Psoas muscle (tissue), 7 donors: ENCODE measurements at regions not wholly inside any gene's neighbourhood (a gene's known extent, or its start where the extent isn't known, plus 50 kb on each side); places are given as distances from the start of the nearest gene placed in this dataset.
"Not testable (repeated sequence)": the region's sequence is repeated elsewhere in the genome, so short reads cannot be mapped to it uniquely, and the experiment has no call there.

ENCODE experiments used
- ATAC-seq, 4 donors: fragments of 200-7000 bp; cut with Tn5 transposase; one replicate each; pipeline ENCODE4 v1.9.1; 2020; ENCODE audit warnings: moderate library complexity in 3 of 4, mild to moderate bottlenecking in 2 of 4
- DNase-seq, 2 donors: peaks; one replicate each; pipeline ENCODE4 v3.0.0-alpha.2; 2020
- H3K27ac ChIP-seq: fragments of 200-600 bp; one replicate; pipeline ENCODE4 v1.8.0; 2022
- H3K27me3 ChIP-seq, 3 donors: fragments of 200-600 bp in 1 of 3; one replicate each; pipeline versions ENCODE4 v1.6.1 to v1.8.0; 2013 to 2022; ENCODE audit warnings: low read length in 2 of 3, mild to moderate bottlenecking in 2 of 3, moderate library complexity in 1 of 3; ENCODE audit not compliant: insufficient read depth in 3 of 3
- H3K36me3 ChIP-seq, 2 donors: fragments of 200-600 bp in 1 of 2; one replicate each; pipeline versions ENCODE4 v1.6.1 to v1.8.0; 2013 to 2022; ENCODE audit warnings: low read depth in 1 of 2, mild to moderate bottlenecking in 1 of 2, moderate library complexity in 1 of 2; ENCODE audit not compliant: insufficient read depth in 1 of 2
- H3K4me1 ChIP-seq: fragments of 200-600 bp; one replicate; pipeline ENCODE4 v1.8.0; 2022
- H3K4me3 ChIP-seq: fragments of 200-600 bp; one replicate; pipeline ENCODE4 v1.8.0; 2022; ENCODE audit warnings: mild to moderate bottlenecking
- H3K9me3 ChIP-seq: fragments of 200-600 bp; one replicate; pipeline ENCODE4 v1.8.0; 2022
- WGBS, 3 donors: extraction: QIAGEN DNeasy Blood & Tissue Kit; methylation state at CpG; one replicate each; pipeline versions ENCODE4 v1.1.6 to v1.1.7; 2013; 5-methylcytosine and 5-hydroxymethylcytosine counted together
- intact Hi-C, 2 donors: fragments of 100-400 bp; cut with DNase I; formaldehyde crosslinking; loops; one replicate each; pipeline versions ENCODE4 v1.11.0 to v1.14.2; 2022
- TF ChIP-seq, protein P1 (sequence below): fragments of 200-600 bp; IDR thresholded peaks from one replicate; pipeline ENCODE4 v1.8.0; 2022; ENCODE audit warnings: antibody characterized with exemption
- donor health status: healthy with polysubstance abuse.
- donor health status: DM: no; HTN: no; CAD: no; lungs with moderate emphysema.
- donor health status: Bipolar disorder and iron deficiency.
- donor health status: healthy.
- donor health status: DM: yes; HTN: yes; CAD: no.
- donor health status: DM: no; HTN: no; CAD: no.
- donor health status: DM: yes; HTN: yes; CAD: no.

DNA sequence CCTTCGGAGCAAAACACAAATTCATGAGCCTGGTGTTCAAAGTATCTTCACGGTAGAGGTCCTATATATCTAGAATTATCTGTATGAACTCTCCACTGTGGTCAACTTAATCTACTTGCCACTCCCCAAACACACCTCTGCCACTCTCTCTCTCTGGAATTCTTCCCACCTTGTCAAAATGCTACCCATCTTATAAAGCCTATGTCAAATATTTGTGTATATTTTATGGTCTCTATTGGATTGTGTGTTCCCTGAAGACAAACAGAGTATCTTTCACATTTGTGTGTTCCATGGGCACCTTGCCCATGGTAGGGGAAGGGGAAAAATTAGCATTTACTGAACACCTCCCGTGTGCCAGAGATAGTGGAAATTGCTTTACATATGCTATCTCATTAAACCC lies 83.2 kb upstream of the ATL2 start:
- H3K27ac ChIP-seq = no peak overlapping the region
- no peak for ATAC-seq
- H3K27me3 ChIP-seq = no peaks in the 10 kb centered on the region
- intact Hi-C loops = no loop called here
- TF ChIP-seq, protein P1, sequence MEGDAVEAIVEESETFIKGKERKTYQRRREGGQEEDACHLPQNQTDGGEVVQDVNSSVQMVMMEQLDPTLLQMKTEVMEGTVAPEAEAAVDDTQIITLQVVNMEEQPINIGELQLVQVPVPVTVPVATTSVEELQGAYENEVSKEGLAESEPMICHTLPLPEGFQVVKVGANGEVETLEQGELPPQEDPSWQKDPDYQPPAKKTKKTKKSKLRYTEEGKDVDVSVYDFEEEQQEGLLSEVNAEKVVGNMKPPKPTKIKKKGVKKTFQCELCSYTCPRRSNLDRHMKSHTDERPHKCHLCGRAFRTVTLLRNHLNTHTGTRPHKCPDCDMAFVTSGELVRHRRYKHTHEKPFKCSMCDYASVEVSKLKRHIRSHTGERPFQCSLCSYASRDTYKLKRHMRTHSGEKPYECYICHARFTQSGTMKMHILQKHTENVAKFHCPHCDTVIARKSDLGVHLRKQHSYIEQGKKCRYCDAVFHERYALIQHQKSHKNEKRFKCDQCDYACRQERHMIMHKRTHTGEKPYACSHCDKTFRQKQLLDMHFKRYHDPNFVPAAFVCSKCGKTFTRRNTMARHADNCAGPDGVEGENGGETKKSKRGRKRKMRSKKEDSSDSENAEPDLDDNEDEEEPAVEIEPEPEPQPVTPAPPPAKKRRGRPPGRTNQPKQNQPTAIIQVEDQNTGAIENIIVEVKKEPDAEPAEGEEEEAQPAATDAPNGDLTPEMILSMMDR = no peak
- WGBS, 3 donors = 60 to 91% (median 88%) methylated on average over 3 of the region's 3 CpGs
- no peaks in the 10 kb centered on the region for H3K4me1 ChIP-seq
- H3K9me3 ChIP-seq = no peaks in the 10 kb centered on the region
- H3K36me3 ChIP-seq = no peaks in the 10 kb centered on the region
- no peak overlapping the region for H3K4me3 ChIP-seq
- DNase-seq = no peak

DNA sequence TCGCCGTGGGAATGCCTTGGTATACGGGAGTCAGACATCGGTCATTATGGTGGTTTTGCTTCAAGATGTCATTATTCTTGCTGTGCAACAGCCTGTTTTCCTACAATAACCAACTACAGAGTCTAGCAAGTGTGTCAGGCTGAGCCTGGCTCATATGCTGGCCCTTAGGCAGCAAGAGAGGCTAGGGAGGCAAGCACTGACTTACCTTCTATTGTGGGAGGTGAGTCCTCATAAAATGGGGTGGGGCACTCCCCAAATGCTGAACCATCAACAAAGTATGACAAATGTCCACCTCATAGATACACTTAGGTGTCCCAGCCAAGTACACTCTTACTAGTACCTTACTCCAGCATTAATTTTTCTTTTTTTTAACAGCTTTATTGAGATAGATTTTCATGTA lies 77.0 kb upstream of the ATL2 start:
- 95 to 97% (median 97%) methylated on average over 4 of the region's 4 CpGs for WGBS, 3 donors
- no peak overlapping the region for H3K4me3 ChIP-seq
- intact Hi-C loops = no loop called here
- no peaks in the 10 kb centered on the region for H3K9me3 ChIP-seq
- no peaks in the 10 kb centered on the region for H3K4me1 ChIP-seq
- H3K27me3 ChIP-seq = no peaks in the 10 kb centered on the region
- DNase-seq = no peak
- TF ChIP-seq, protein P1 = no peak
- ATAC-seq = no peak
- H3K36me3 ChIP-seq = no peaks in the 10 kb centered on the region
- H3K27ac ChIP-seq = no peak overlapping the region

DNA sequence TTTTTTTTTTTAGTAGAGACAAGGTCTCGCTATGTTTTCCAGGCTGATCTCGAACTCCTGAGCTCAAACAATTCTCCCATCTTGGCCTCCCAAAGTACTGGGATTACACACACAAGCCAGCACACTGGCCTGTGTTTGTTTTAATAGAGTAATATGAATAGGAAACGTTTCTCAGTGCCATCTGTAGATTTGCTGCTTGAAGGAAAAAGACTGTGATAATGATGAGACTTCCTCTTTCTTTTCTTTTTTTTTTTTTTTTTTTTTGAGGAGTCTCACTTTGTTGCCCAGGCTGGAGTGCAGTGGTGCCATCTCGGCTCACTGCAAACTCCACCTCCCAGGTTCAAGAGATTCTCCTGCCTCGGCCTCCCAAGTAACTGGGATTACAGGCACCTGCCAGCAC lies 74.7 kb upstream of the ATL2 start:
- H3K36me3 ChIP-seq, H3K9me3 ChIP-seq, DNase-seq, H3K4me1 ChIP-seq, H3K27me3 ChIP-seq, H3K4me3 ChIP-seq, ATAC-seq, intact Hi-C loops, H3K27ac ChIP-seq: not testable (repeated sequence)
- WGBS, 3 donors = 89 to 93% (median 92%) methylated on average over 5 of the region's 5 CpGs

DNA sequence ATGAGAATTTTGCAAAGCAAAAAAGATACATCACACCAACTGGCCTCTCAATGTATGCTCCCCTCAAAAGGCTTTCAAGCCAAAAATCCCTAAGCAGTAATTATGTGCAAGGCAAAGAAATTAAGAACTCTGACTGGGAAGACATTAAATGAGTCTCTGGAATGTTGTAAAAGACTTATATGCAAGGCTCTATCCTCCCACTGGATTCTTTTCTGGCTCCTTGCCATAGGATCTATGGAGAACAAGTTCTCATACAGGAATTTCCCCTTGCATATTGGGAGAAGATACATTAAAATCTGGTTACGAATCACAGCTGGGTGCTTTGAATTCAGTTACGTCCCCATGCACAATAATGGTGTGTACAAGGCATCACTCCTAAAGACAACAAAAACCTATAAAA lies 73.4 kb upstream of the ATL2 start:
- 80 to 100% (median 95%) methylated on average over 2 of the region's 2 CpGs for WGBS, 3 donors
- no peaks in the 10 kb centered on the region for H3K9me3 ChIP-seq
- H3K4me3 ChIP-seq = no peak overlapping the region
- no peak for DNase-seq
- H3K27ac ChIP-seq = no peak overlapping the region
- no peaks in the 10 kb centered on the region for H3K36me3 ChIP-seq
- H3K27me3 ChIP-seq = no peaks in the 10 kb centered on the region
- ATAC-seq = no peak
- no peaks in the 10 kb centered on the region for H3K4me1 ChIP-seq
- TF ChIP-seq, protein P1 = no peak
- intact Hi-C loops = no loop called here

DNA sequence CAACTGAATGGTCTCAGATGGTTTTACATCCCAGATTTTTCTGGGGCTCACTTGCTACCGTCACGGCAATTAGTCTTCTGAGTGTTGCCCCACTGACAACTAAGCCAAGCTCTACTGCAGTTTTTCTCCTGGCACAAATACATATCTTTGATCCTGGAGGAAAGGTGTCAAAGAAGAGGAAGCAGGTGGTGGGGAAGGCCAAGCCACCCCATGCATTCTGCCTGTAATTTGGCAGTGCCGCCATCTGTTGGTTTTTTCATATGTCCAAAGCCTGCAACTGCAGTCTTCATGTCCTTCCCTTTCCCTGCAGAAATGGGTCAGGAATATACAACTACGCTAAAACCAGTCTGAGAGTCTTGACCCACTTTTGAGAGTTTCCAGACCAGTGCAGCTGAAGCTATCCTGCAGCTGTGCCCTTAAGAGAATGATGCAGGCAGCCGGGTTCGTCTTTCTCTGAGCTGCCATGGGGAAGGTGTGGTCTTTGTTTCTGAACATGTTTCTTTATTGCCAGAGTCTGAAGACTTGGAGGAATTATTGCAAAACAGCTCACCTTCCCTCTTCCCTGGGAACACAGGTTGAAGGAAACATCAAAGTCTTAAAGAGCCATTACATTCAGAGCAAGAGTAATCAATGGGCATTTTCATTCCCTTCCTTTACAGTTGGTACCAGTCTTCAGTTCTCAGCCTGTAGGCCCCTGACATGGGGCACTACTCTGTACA lies 71.8 kb upstream of the ATL2 start:
- no peaks in the 10 kb centered on the region for H3K27me3 ChIP-seq
- no peak for DNase-seq
- no peak overlapping the region for H3K4me3 ChIP-seq
- whole genome bisulfite sequencing, 3 donors = 85 to 93% (median 85%) methylated on average over 6 of the region's 6 CpGs
- H3K4me1 ChIP-seq = no peaks in the 10 kb centered on the region
- no peak for ATAC-seq
- H3K36me3 ChIP-seq = no peaks in the 10 kb centered on the region
- H3K27ac ChIP-seq = no peak overlapping the region
- H3K9me3 ChIP-seq = no peaks in the 10 kb centered on the region
- intact Hi-C loops = loop anchor here in 1 of 2 donors (10.0 kb wide), 1 partner anchor 134 kb away; no protein-coding TSS in a partner anchor
- TF ChIP-seq, protein P1 = no peak
